Stimulated activated naive B cell treated with anti-CD40 and anti-IgM and Interleukin-4, amounts not matched to agents 10 μg/mL and 1 μg/mL and 100 μg/mL, for 72 hours (primary cell): ENCODE measurements at regions not wholly inside any gene's neighbourhood (a gene's known extent, or its start where the extent isn't known, plus 50 kb on each side); places are given as distances from the start of the nearest gene placed in this dataset.
"Not testable (repeated sequence)": the region's sequence is repeated elsewhere in the genome, so short reads cannot be mapped to it uniquely, and the experiment has no call there.

Experiments
- ATAC-seq, 2 donors: fragments of 150-1000 bp; cut with Tn5 transposase; replicated peaks; 2 replicates each; pipeline ENCODE4 v1.10.0; 2021; ENCODE audit warnings: moderate library complexity in 1 of 2
- DNase-seq: peaks from one replicate; pipeline ENCODE4 v3.0.0; 2021
- H3K27ac Mint-ChIP-seq: one replicate; pipeline ENCODE4 v1.8.0; 2022; ENCODE audit warnings: mild to moderate bottlenecking, mixed read lengths
- H3K27me3 Mint-ChIP-seq, 2 donors: one replicate each; pipeline ENCODE4 v1.8.0; 2022; ENCODE audit warnings: mixed read lengths in 2 of 2
- H3K36me3 Mint-ChIP-seq, 2 donors: one replicate each; pipeline ENCODE4 v1.8.0; 2022; ENCODE audit warnings: mixed read lengths in 2 of 2, mild to moderate bottlenecking in 1 of 2
- H3K4me1 Mint-ChIP-seq, 2 donors: one replicate each; pipeline ENCODE4 v1.8.0; 2022; ENCODE audit warnings: mixed read lengths in 2 of 2, mild to moderate bottlenecking in 1 of 2
- H3K4me3 Mint-ChIP-seq, 2 donors: one replicate each; pipeline ENCODE4 v1.8.0; 2022; ENCODE audit warnings: mild to moderate bottlenecking in 2 of 2, mixed read lengths in 2 of 2, moderate library complexity in 1 of 2
- H3K9me3 Mint-ChIP-seq, 2 donors: one replicate each; pipeline ENCODE4 v1.8.0; 2022; ENCODE audit warnings: mixed read lengths in 2 of 2, mild to moderate bottlenecking in 1 of 2

- Mint-ChIP-seq H3K4me3 (no peak overlapping the region), H3K27me3 (no peaks in the 10 kb centered on the region), H3K36me3 (peaks cover 0 to 6% of the 10 kb centered on the region in 2 donors), H3K27ac (no peak overlapping the region), H3K4me1 (no peaks in the 10 kb centered on the region), H3K9me3 (peaks cover 9 to 15% of the 10 kb centered on the region in 2 donors)
- ATAC-seq = no peak
- no peak for DNase-seq
Measured at GRCh38 chr14:52202151-52202550, 65.3 kb upstream of the PTGDR start.

GRCh38 chr14:52190337-52190931, 77.1 kb upstream of the PTGDR start:
- H3K4me3 Mint-ChIP-seq = no peak overlapping the region

DNA sequence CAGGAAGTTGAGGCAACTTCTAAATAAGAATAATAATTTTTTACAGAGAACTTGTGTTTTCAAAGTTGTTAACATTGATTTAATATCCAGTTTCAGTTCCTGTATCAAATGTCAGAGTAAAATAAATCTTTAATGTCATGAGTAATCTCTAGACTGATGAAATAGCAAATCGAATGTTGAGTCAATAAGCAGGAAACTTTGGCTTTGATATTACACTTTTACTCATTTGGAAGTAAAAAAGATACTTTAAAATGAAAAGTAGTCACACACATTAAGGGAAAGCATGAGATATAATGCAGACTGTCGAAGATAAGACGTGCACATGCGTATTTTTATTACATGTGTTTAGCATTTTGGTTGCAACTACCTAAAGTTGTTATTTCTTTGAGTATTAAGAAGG, 78.2 kb upstream of the PTGDR start:
- Mint-ChIP-seq H3K9me3 (peaks cover under 1 to 4% of the 10 kb centered on the region in 2 donors), H3K4me1 (peaks cover 19 to 42% of the 10 kb centered on the region in 2 donors), H3K36me3 (peaks cover 4 to 5% of the 10 kb centered on the region in 2 donors), H3K4me3 (peak overlapping the region in 1 of 2 donors; percentile 8), H3K27ac (no peak overlapping the region), H3K27me3 (no peaks in the 10 kb centered on the region)
- no peak for DNase-seq
- peak; percentile 78 to 80 for ATAC-seq

More at GRCh38 chr14:52190337-52190931, 77.1 kb upstream of the PTGDR start:
- Mint-ChIP-seq H3K27me3 (no peaks in the 10 kb centered on the region), H3K9me3 (peaks cover 5 to 7% of the 10 kb centered on the region in 2 donors), H3K4me1 (peaks cover 14 to 35% of the 10 kb centered on the region in 2 donors), H3K36me3 (peaks cover under 1 to 4% of the 10 kb centered on the region in 2 donors), H3K27ac (no peak overlapping the region)
- DNase-seq (no peak), ATAC-seq (no peak)

- ATAC-seq = peak in 1 of 2 donors; percentile 23
- H3K27me3 Mint-ChIP-seq = no peaks in the 10 kb centered on the region
- peaks cover 19 to 42% of the 10 kb centered on the region in 2 donors for H3K4me1 Mint-ChIP-seq
- peaks cover 5% of the 10 kb centered on the region in 2 donors for H3K36me3 Mint-ChIP-seq
- peaks cover 0 to 4% of the 10 kb centered on the region in 2 donors for H3K9me3 Mint-ChIP-seq
- H3K4me3 Mint-ChIP-seq = no peak overlapping the region
- no peak overlapping the region for H3K27ac Mint-ChIP-seq
- no peak for DNase-seq
Measured at GRCh38 chr14:52188381-52188780, 79.1 kb upstream of the PTGDR start.

DNA sequence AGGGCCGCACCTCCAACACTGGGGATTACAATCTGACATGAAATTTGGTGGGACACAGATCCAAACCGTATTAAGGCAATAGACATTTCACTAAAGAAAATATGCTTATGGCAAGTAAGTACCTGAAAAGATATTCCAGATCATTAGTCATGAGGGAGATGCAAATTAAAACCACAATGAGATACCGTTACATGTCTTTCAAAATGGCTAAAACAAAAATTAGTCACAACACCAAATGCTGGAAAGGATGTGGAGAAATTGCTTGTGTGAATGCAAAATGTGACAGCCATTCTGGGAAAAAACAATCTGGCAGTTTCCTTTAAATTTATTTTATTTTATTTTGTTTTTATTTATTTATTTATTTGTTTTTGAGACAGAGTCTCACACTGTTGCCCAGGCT, 82.3 kb upstream of the PTGDR start:
- Mint-ChIP-seq H3K36me3 (peaks cover 12 to 24% of the 10 kb centered on the region in 2 donors), H3K27me3 (no peaks in the 10 kb centered on the region), H3K27ac (no peak overlapping the region), H3K9me3 (peaks cover 20 to 21% of the 10 kb centered on the region in 2 donors), H3K4me1 (peaks cover 20 to 38% of the 10 kb centered on the region in 2 donors), H3K4me3 (no peak overlapping the region)
- ATAC-seq = no peak
- DNase-seq = no peak

GRCh38 chr14:52182853-52183252, 84.6 kb upstream of the PTGDR start:
- no peak for DNase-seq
- peaks cover 14 to 25% of the 10 kb centered on the region in 2 donors for H3K36me3 Mint-ChIP-seq
- no peaks in the 10 kb centered on the region for H3K27me3 Mint-ChIP-seq
- no peak for ATAC-seq
- H3K4me1 Mint-ChIP-seq = peaks cover 16 to 20% of the 10 kb centered on the region in 2 donors
- H3K4me3 Mint-ChIP-seq = no peak overlapping the region
- peaks cover 22 to 23% of the 10 kb centered on the region in 2 donors for H3K9me3 Mint-ChIP-seq
- no peak overlapping the region for H3K27ac Mint-ChIP-seq

DNA sequence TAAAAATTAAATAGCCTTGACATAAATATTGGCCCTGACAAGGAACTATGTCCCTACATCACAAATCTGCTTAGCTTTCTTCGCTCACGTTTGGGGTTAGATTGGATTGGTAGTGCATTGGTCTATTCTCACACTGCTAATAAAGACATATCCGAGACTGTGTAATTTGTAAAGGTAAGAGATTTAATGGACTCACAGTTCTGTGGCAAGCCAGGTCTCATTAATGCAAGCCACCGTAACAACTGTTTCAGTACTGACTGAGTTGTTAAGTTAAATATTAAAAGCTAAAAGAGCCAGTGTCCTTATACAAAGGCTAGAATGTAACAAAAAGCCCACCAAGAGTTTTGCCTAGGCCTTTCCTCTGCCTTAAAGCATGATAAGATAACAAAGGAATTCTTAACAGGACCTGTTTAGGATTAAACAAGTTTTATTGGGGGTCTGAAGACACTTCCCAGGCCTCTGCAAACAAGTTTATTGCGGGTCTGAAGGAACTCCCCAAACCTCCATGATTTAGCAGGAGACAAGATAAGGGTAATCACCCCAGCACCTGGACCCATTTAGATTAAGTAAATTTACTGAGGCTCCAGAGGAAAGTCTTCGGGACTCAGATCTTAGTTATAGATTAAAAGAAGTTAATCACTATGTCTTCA, 88.2 kb upstream of the PTGDR start:
- Mint-ChIP-seq H3K4me1 (peaks cover 23 to 33% of the 10 kb centered on the region in 2 donors), H3K9me3 (peaks cover 17 to 23% of the 10 kb centered on the region in 2 donors), H3K36me3 (peaks cover 13 to 25% of the 10 kb centered on the region in 2 donors), H3K27me3 (no peaks in the 10 kb centered on the region), H3K27ac (no peak overlapping the region), H3K4me3 (no peak overlapping the region)
- no peak for DNase-seq
- ATAC-seq = no peak

DNA sequence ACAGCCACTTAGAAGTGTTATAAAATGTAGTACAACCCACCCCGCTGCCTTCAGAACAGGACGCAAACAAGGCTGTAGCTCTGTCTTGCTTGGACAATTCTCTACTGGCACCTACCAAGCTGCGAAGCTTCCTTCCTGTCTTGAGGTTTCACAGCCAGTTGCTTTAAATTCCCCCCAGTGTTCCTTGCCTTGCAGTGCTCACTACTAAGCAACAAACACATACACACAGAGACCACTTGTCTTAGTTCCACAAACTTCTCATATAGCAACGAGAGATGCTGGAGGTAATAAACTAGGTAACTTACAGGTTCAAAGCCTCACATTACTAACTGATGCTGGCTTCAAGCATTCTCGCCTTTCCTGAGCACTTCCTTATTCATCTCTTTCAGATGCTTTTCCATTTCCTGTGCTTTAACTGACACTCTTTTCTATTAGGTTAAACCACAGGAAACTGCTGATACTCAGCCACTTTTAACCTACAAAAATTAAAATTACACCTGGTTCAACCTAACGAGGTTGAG, 91.5 kb upstream of the PTGDR start:
- peak; percentile 98 to 99 for ATAC-seq
- Mint-ChIP-seq H3K27ac (peak overlapping the region; percentile 82), H3K4me1 (peaks cover 24 to 33% of the 10 kb centered on the region in 2 donors), H3K27me3 (no peaks in the 10 kb centered on the region), H3K4me3 (peak overlapping the region; percentile 45 to 47), H3K9me3 (peaks cover 15 to 17% of the 10 kb centered on the region in 2 donors), H3K36me3 (peaks cover 10 to 17% of the 10 kb centered on the region in 2 donors)
- DNase-seq = peak; percentile 37

DNA sequence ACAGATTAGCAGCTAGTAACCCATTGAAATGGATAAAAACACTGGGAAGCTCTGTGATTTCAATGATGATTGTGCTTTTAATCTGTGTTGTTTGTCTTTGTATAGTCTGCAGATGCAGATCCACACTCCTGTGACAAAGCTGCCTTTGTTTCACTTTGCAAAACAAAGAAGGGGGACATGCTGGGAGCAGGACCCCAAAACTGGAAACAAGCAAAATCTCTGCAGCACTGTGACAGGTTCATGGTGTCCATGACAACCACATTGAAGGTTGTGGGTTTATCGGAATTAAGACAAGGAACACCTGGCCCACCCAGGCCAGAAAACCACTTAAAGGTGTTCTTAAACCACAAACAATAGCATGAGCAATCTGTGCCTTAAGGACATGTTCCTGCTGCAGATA, 95.6 kb upstream of the PTGDR start:
- H3K27me3 Mint-ChIP-seq, DNase-seq, H3K36me3 Mint-ChIP-seq, H3K27ac Mint-ChIP-seq, ATAC-seq, H3K4me3 Mint-ChIP-seq: not testable (repeated sequence)
- H3K4me1 Mint-ChIP-seq = peaks cover 15 to 25% of the 10 kb centered on the region in 2 donors
- peaks cover 5 to 10% of the 10 kb centered on the region in 2 donors for H3K9me3 Mint-ChIP-seq

DNA sequence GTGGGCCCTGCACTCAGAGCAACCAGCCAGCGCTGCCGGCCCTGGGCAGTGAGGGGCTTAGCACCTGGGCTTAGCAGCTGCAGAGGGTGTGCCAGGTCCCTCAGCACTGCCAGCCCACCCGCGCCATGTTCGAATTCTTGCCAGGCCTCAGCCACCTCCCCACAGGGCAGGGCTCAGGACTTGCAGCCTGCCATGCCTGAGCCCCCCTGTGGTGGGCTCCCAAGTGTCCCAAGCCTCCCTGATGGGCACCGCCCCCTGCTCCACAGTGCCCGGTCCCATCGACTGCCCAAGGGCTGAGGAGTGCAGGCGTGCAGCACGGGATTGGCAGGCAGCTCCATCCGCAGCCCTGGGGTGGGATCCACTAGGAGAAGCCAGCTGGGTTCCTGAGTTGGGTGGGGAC, 98.0 kb upstream of the NID2 start:
- ATAC-seq (no peak), DNase-seq (no peak)
- H3K27ac Mint-ChIP-seq = no peak overlapping the region
- H3K4me3 Mint-ChIP-seq = no peak overlapping the region
- peaks cover 2 to 5% of the 10 kb centered on the region in 2 donors for H3K4me1 Mint-ChIP-seq
- peaks cover 0 to 7% of the 10 kb centered on the region in 2 donors for H3K36me3 Mint-ChIP-seq
- H3K9me3 Mint-ChIP-seq = peaks cover 3 to 6% of the 10 kb centered on the region in 2 donors
- no peaks in the 10 kb centered on the region for H3K27me3 Mint-ChIP-seq

- H3K36me3 Mint-ChIP-seq = no peaks in the 10 kb centered on the region
- peaks cover 3 to 5% of the 10 kb centered on the region in 2 donors for H3K27me3 Mint-ChIP-seq
- no peak for DNase-seq
- peaks cover 0 to 2% of the 10 kb centered on the region in 2 donors for H3K9me3 Mint-ChIP-seq
- no peak overlapping the region for H3K27ac Mint-ChIP-seq
- ATAC-seq = no peak
- no peak overlapping the region for H3K4me3 Mint-ChIP-seq
- H3K4me1 Mint-ChIP-seq = peaks cover 15 to 16% of the 10 kb centered on the region in 2 donors
Measured at GRCh38 chr14:52155651-52156213, 86.9 kb upstream of the NID2 start.

DNA sequence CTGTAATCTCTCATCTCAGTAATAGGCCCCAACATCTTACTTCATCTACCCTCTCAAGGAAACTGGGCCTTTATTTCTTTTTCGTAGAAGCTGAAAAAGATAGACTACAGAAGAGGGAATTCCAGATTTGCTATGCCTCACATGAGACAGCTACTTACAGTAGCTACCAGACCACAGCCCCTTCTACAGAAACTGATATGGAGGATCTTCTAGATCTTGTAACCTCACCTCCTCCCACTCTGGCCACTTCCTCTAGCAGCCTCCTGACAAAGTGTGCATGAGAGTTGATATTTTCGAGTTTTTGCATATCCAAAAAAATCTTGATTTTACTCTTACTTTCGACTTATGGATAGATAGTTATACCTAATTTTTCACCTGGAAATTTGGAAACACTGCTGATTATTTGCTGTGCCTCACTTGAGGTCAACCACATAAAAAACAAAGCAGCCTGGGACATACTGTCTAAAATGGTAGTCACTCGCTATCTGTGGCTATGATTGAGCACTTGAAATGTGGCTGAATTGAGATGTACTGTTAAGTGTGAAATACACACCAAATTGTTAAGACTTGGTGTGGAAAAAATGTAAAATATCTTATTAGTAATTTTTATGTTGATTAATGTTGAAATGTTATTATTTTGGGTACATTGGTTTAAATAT, 86.3 kb upstream of the NID2 start:
- Mint-ChIP-seq H3K27ac (peak overlapping the region; percentile 52), H3K4me3 (no peak overlapping the region), H3K36me3 (no peaks in the 10 kb centered on the region), H3K9me3 (peaks cover 0 to 2% of the 10 kb centered on the region in 2 donors), H3K4me1 (peaks cover 12 to 14% of the 10 kb centered on the region in 2 donors), H3K27me3 (peaks cover 0 to 5% of the 10 kb centered on the region in 2 donors)
- DNase-seq = peak; percentile 15
- ATAC-seq = peak; percentile 98 to 100

- Mint-ChIP-seq H3K4me1 (peaks cover 12 to 14% of the 10 kb centered on the region in 2 donors), H3K27ac (no peak overlapping the region), H3K4me3 (no peak overlapping the region), H3K9me3 (peaks cover 0 to 2% of the 10 kb centered on the region in 2 donors), H3K36me3 (no peaks in the 10 kb centered on the region), H3K27me3 (peaks cover 4 to 5% of the 10 kb centered on the region in 2 donors)
- ATAC-seq (no peak), DNase-seq (no peak)
Measured at GRCh38 chr14:52153939-52154338, 85.1 kb upstream of the NID2 start.

DNA sequence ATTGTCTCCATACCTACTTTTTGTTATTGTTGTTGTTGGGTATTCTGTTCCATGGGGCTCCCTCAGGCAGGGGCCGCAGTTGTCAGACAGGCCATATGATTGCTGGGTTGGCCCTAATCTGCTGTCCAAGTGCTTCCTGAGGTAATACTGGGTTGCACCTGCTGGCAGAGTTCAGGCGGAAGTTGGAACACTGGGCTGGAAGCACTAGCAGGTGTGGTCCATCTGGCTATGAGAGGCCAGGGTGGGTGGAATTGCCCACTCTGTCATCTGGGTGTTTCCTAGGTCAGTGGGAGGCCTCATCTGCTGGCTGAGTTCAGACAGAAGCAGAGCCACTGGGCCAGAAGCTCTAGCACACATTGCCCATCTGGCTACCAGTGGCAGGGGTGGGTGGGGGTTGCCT, 81.3 kb upstream of the NID2 start:
- peaks cover 10 to 13% of the 10 kb centered on the region in 2 donors for H3K4me1 Mint-ChIP-seq
- H3K9me3 Mint-ChIP-seq = peaks cover 0 to 2% of the 10 kb centered on the region in 2 donors

More for the DNA sequence above, 81.3 kb upstream of the NID2 start:
- Mint-ChIP-seq H3K27ac (no peak overlapping the region), H3K27me3 (peaks cover 5 to 10% of the 10 kb centered on the region in 2 donors), H3K36me3 (no peaks in the 10 kb centered on the region), H3K4me3 (no peak overlapping the region)
- DNase-seq = no peak
- no peak for ATAC-seq
